Liver (tissue), 8 donors: ENCODE measurements at regions not wholly inside any gene's neighbourhood (a gene's known extent, or its start where the extent isn't known, plus 50 kb on each side); places are given as distances from the start of the nearest gene placed in this dataset.

Experiments
- DNase-seq: peaks from one replicate; pipeline ENCODE4 v3.0.0-alpha.2; 2017; ENCODE audit warnings: low spot score
- H3K27ac ChIP-seq, 2 donors: one replicate each; pipeline ENCODE4 v1.7.0; 2013; ENCODE audit warnings: inconsistent platforms in 2 of 2, low read length in 2 of 2, control low read depth in 1 of 2, low read depth in 1 of 2, mild to moderate bottlenecking in 1 of 2
- H3K27me3 ChIP-seq, 4 donors: one replicate each; pipeline versions ENCODE4 v1.6.1 to v1.7.0; 2013; ENCODE audit warnings: low read length in 3 of 4, inconsistent platforms in 1 of 4, mild to moderate bottlenecking in 1 of 4, moderate library complexity in 1 of 4; ENCODE audit not compliant: control insufficient read depth in 4 of 4, insufficient read depth in 4 of 4
- H3K36me3 ChIP-seq, 4 donors: one replicate each; pipeline versions ENCODE4 v1.6.1 to v1.7.0; 2013; ENCODE audit warnings: low read length in 3 of 4, mild to moderate bottlenecking in 3 of 4, low read depth in 1 of 4, moderate library complexity in 1 of 4; ENCODE audit not compliant: control insufficient read depth in 4 of 4, insufficient read depth in 3 of 4
- H3K4me1 ChIP-seq, 4 donors: one replicate each; pipeline versions ENCODE4 v1.6.1 to v1.7.0; 2013; ENCODE audit warnings: low read length in 3 of 4, mild to moderate bottlenecking in 3 of 4, moderate library complexity in 1 of 4; ENCODE audit not compliant: control insufficient read depth in 4 of 4, insufficient read depth in 4 of 4
- H3K4me3 ChIP-seq, 3 donors: one replicate each; pipeline versions ENCODE4 v1.6.1 to v1.7.0; 2013; ENCODE audit warnings: low read length in 3 of 3, control low read depth in 1 of 3, low read depth in 1 of 3, mild to moderate bottlenecking in 1 of 3
- H3K9ac ChIP-seq, 2 donors: one replicate each; pipeline ENCODE4 v1.7.0; 2013; ENCODE audit warnings: low read length in 2 of 2, mild to moderate bottlenecking in 2 of 2, moderate library complexity in 2 of 2, control low read depth in 1 of 2, low read depth in 1 of 2
- H3K9me3 ChIP-seq, 4 donors: one replicate each; pipeline versions ENCODE4 v1.6.1 to v1.7.0; 2013; ENCODE audit warnings: low read length in 3 of 4; ENCODE audit not compliant: control insufficient read depth in 4 of 4
- ATF3 ChIP-seq: IDR thresholded peaks from 2 replicates; pipeline ENCODE4 v1.6.1; 2016; ENCODE audit warnings: antibody characterized with exemption
- CTCF ChIP-seq: fragments of 150-350 bp; IDR thresholded peaks from 2 replicates; pipeline ENCODE4 v1.5.1; 2017; ENCODE audit warnings: improper control_type of control experiment, low read depth, low read length; ENCODE audit not compliant: missing input control
- EGR1 ChIP-seq, 2 donors: IDR thresholded peaks; 2 replicates each; pipeline ENCODE4 v1.6.1; 2016 to 2018; ENCODE audit warnings: antibody characterized with exemption in 2 of 2, low read depth in 2 of 2
- FOXA1 ChIP-seq: IDR thresholded peaks from 2 replicates; pipeline ENCODE4 v1.6.1; 2016; ENCODE audit warnings: antibody characterized with exemption
- GABPA ChIP-seq, 2 donors: IDR thresholded peaks in 1 of 2; conservative IDR thresholded peaks in 1 of 2; 2 replicates each; pipeline ENCODE4 v1.6.1; 2016; ENCODE audit warnings: antibody characterized with exemption in 2 of 2, mild to moderate bottlenecking in 1 of 2, moderate library complexity in 1 of 2
- HNF4A ChIP-seq, 2 donors: conservative IDR thresholded peaks; 2 replicates each; pipeline ENCODE4 v1.6.1; 2016; ENCODE audit warnings: antibody characterized with exemption in 2 of 2, mild to moderate bottlenecking in 2 of 2
- HNF4G ChIP-seq: IDR thresholded peaks from 2 replicates; pipeline ENCODE4 v1.6.1; 2016; ENCODE audit warnings: antibody characterized with exemption
- MAX ChIP-seq: IDR thresholded peaks from 2 replicates; pipeline ENCODE4 v1.6.1; 2016; ENCODE audit warnings: antibody characterized with exemption
- NR2F2 ChIP-seq: IDR thresholded peaks from 2 replicates; pipeline ENCODE4 v1.6.1; 2016; ENCODE audit warnings: antibody characterized with exemption
- RAD21 ChIP-seq, 2 donors: IDR thresholded peaks; 2 replicates each; pipeline ENCODE4 v1.6.1; 2016; ENCODE audit warnings: antibody characterized with exemption in 2 of 2, mild to moderate bottlenecking in 2 of 2
- RXRA ChIP-seq, 2 donors: IDR thresholded peaks; 2 replicates each; pipeline ENCODE4 v1.6.1; 2017 to 2018; ENCODE audit warnings: antibody characterized with exemption in 2 of 2, mild to moderate bottlenecking in 1 of 2
- TAF1 ChIP-seq: conservative IDR thresholded peaks from 2 replicates; pipeline ENCODE4 v1.6.1; 2016; ENCODE audit warnings: antibody characterized with exemption, mild to moderate bottlenecking
- WGBS: extraction: QIAGEN DNeasy Blood & Tissue Kit; methylation state at CpG from one replicate; pipeline ENCODE4 v1.1.7; 2013; 5-methylcytosine and 5-hydroxymethylcytosine counted together
- TF ChIP-seq, protein P1 (sequence below): IDR thresholded peaks from 2 replicates; pipeline ENCODE4 v1.6.1; 2016; ENCODE audit warnings: antibody characterized with exemption
- TF ChIP-seq, protein P2 (sequence below): IDR thresholded peaks from 2 replicates; pipeline ENCODE4 v1.6.1; 2016; ENCODE audit warnings: antibody characterized with exemption, mild to moderate bottlenecking
- donor health status: healthy.
- donor health status: healthy.
- donor health status: healthy.
- donor health status: healthy.
- donor health status: healthy.

GRCh38 chr4:145281224-145281623 is 100.8 kb upstream of the OTUD4 start:
- Histone ChIP-seq H3K4me1 (no peaks in the 10 kb centered on the region), H3K36me3 (no peaks in the 10 kb centered on the region), H3K9ac (no peak overlapping the region), H3K27ac (no peak overlapping the region), H3K4me3 (no peak overlapping the region), H3K9me3 (no peaks in the 10 kb centered on the region), H3K27me3 (no peaks in the 10 kb centered on the region)
- 92% methylated on average over 9 of the region's 9 CpGs for WGBS
- DNase-seq = no peak
- TF ChIP-seq RXRA (IDR thresholded peaks at IDR 0.05) (no peak), EGR1 (IDR thresholded peaks at IDR 0.05; ENCODE audit: low read depth in 2 of 2) (no peak), HNF4G (no peak)

- no peak overlapping the region for H3K9ac ChIP-seq
- H3K4me1 ChIP-seq = no peaks in the 10 kb centered on the region
- WGBS = 83% methylated on average over 3 of the region's 3 CpGs
- no peaks in the 10 kb centered on the region for H3K36me3 ChIP-seq
- no peak overlapping the region for H3K4me3 ChIP-seq
- no peaks in the 10 kb centered on the region for H3K27me3 ChIP-seq
- TF ChIP-seq RAD21 (IDR thresholded peaks at IDR 0.05) (no peak), TAF1 (no peak), EGR1 (IDR thresholded peaks at IDR 0.05; ENCODE audit: low read depth in 2 of 2) (no peak), FOXA1 (no peak), HNF4A (conservative IDR thresholded peaks at IDR 0.05) (no peak), GABPA (IDR thresholded peaks at IDR 0.05 in 1 of 2, conservative IDR thresholded peaks at IDR 0.05 in 1 of 2) (no peak), ATF3 (no peak), CTCF (no peak), RXRA (IDR thresholded peaks at IDR 0.05) (no peak), MAX (no peak), HNF4G (no peak), NR2F2 (no peak)
- TF ChIP-seq, protein P1, sequence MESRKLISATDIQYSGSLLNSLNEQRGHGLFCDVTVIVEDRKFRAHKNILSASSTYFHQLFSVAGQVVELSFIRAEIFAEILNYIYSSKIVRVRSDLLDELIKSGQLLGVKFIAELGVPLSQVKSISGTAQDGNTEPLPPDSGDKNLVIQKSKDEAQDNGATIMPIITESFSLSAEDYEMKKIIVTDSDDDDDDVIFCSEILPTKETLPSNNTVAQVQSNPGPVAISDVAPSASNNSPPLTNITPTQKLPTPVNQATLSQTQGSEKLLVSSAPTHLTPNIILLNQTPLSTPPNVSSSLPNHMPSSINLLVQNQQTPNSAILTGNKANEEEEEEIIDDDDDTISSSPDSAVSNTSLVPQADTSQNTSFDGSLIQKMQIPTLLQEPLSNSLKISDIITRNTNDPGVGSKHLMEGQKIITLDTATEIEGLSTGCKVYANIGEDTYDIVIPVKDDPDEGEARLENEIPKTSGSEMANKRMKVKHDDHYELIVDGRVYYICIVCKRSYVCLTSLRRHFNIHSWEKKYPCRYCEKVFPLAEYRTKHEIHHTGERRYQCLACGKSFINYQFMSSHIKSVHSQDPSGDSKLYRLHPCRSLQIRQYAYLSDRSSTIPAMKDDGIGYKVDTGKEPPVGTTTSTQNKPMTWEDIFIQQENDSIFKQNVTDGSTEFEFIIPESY = no peak
- TF ChIP-seq, protein P2, sequence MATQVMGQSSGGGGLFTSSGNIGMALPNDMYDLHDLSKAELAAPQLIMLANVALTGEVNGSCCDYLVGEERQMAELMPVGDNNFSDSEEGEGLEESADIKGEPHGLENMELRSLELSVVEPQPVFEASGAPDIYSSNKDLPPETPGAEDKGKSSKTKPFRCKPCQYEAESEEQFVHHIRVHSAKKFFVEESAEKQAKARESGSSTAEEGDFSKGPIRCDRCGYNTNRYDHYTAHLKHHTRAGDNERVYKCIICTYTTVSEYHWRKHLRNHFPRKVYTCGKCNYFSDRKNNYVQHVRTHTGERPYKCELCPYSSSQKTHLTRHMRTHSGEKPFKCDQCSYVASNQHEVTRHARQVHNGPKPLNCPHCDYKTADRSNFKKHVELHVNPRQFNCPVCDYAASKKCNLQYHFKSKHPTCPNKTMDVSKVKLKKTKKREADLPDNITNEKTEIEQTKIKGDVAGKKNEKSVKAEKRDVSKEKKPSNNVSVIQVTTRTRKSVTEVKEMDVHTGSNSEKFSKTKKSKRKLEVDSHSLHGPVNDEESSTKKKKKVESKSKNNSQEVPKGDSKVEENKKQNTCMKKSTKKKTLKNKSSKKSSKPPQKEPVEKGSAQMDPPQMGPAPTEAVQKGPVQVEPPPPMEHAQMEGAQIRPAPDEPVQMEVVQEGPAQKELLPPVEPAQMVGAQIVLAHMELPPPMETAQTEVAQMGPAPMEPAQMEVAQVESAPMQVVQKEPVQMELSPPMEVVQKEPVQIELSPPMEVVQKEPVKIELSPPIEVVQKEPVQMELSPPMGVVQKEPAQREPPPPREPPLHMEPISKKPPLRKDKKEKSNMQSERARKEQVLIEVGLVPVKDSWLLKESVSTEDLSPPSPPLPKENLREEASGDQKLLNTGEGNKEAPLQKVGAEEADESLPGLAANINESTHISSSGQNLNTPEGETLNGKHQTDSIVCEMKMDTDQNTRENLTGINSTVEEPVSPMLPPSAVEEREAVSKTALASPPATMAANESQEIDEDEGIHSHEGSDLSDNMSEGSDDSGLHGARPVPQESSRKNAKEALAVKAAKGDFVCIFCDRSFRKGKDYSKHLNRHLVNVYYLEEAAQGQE = no peak
- H3K27ac ChIP-seq = no peak overlapping the region
- no peak for DNase-seq
- H3K9me3 ChIP-seq = no peaks in the 10 kb centered on the region
Measured at GRCh38 chr4:145280541-145280940, 100.2 kb upstream of the OTUD4 start.
